Ovary (tissue), 3 donors: ENCODE measurements at regions not wholly inside any gene's neighbourhood (a gene's known extent, or its start where the extent isn't known, plus 50 kb on each side); places are given as distances from the start of the nearest gene placed in this dataset.

Experiments used
- EP300 ChIP-seq: sonication (generic); formaldehyde crosslinking; IDR thresholded peaks from one replicate; pipeline ENCODE4 v1.6.1; 2017; ENCODE audit warnings: antibody characterized with exemption
- TF ChIP-seq, protein P1 (sequence below), 3 donors: fragments of 450-650 bp in 2 of 3; fragments of 200-600 bp in 1 of 3; IDR thresholded peaks; one replicate each; pipeline versions ENCODE4 v1.5.1 to v1.8.0; 2016 to 2022; ENCODE audit warnings: antibody characterized with exemption in 3 of 3, mild to moderate bottlenecking in 1 of 3
- donor health status: DM: no; HTN: no; CAD: no.

DNA sequence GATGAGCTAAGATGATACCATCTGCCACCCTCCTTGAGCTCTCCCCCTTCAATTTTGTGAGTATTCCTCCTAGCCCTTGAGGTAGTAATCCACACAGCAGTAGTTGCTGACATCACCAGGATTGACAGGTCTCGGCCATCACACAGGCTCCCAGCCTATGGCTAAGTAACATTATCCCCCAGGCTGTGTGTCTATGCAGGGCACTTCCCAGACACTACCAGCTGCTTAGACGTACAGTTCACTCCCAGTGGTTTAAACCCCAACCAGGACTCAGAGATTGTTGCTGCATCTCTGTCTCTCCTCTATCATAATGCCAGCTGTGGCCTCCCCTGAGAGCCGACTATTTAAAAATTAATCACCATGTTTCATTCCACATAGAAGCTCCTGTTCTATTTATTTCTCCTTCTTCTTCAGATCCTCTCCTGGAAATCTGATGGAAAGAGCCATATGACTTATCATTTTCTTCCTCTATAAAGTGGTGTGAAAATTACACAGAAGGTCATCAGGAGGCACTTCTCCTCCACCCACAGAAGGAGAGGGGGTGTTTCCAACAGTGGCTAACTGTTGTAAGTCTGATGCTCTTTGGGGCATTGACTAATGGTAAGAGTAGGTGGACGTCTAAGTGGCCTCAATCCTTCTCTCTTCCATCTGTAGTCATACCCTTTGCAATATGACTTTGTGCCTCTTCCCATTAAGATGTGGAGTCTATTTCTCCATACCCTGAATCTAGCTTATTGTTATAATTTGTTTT, 396.3 kb downstream of the SETD4 start:
- TF ChIP-seq, protein P1, sequence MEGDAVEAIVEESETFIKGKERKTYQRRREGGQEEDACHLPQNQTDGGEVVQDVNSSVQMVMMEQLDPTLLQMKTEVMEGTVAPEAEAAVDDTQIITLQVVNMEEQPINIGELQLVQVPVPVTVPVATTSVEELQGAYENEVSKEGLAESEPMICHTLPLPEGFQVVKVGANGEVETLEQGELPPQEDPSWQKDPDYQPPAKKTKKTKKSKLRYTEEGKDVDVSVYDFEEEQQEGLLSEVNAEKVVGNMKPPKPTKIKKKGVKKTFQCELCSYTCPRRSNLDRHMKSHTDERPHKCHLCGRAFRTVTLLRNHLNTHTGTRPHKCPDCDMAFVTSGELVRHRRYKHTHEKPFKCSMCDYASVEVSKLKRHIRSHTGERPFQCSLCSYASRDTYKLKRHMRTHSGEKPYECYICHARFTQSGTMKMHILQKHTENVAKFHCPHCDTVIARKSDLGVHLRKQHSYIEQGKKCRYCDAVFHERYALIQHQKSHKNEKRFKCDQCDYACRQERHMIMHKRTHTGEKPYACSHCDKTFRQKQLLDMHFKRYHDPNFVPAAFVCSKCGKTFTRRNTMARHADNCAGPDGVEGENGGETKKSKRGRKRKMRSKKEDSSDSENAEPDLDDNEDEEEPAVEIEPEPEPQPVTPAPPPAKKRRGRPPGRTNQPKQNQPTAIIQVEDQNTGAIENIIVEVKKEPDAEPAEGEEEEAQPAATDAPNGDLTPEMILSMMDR (IDR thresholded peaks at IDR 0.05), result no peak
- TF ChIP-seq EP300, result no peak
